ENCODE measurements at regions not wholly inside any gene's neighbourhood (a gene's known extent, or its start where the extent isn't known, plus 50 kb on each side); places are given as distances from the start of the nearest gene placed in this dataset.

GRCh38 chr12:77571127-77571526, 259.6 kb upstream of the NAV3 start:
- no peaks in the 10 kb centered on the region for H3K4me1 ChIP-seq (ENCODE audit: control insufficient read depth, insufficient read depth, low read length)
- no peak overlapping the region for H3K4me3 ChIP-seq
- no peaks in the 10 kb centered on the region for H3K79me2 ChIP-seq (ENCODE audit: control insufficient read depth, insufficient read depth, low read length)
- no peaks in the 10 kb centered on the region for H3K9me3 ChIP-seq (replicated peaks; ENCODE audit: control insufficient read depth, insufficient read depth, low read length)
- SMC1A ChIA-PET (ENCODE audit: uncharacterized antibody, unreplicated experiment), result no interaction called here
- no peaks in the 10 kb centered on the region for H3K36me3 ChIP-seq (ENCODE audit: control insufficient read depth in 2 of 2, insufficient read depth in 2 of 2, low read length in 1 of 2)
- POLR2A ChIA-PET, result no interaction called here
- no peaks in the 10 kb centered on the region for H4K20me1 ChIP-seq (ENCODE audit: control insufficient read depth, insufficient read depth)
- no peak overlapping the region for H3K4me2 ChIP-seq (ENCODE audit: control insufficient read depth, insufficient read depth)
- DNase-seq (ENCODE audit: low read depth, low spot score) (no peak), ATAC-seq (no peak), FAIRE-seq (no peak)
- no peak overlapping the region for H3K9ac ChIP-seq (ENCODE audit: control insufficient read depth, insufficient read depth, low read length)
- no peak overlapping the region for H3K27ac ChIP-seq (ENCODE audit: control insufficient read depth, insufficient read depth)
- no peaks in the 10 kb centered on the region for H3K27me3 ChIP-seq (replicated peaks in 1 of 2; ENCODE audit: control insufficient read depth in 2 of 2, insufficient read depth in 2 of 2, low read length in 1 of 2)
- WGBS (ENCODE audit: insufficient coverage, insufficient replicate concordance, low lambda C conversion rate, missing lambda C conversion rate), result 30% methylated on average over 4 of the region's 4 CpGs
- H2AFZ ChIP-seq (ENCODE audit: control insufficient read depth, low read depth, low read length), result no peak overlapping the region
- in situ Hi-C loops (cut with MboI), result no loop called here
- BruUV-seq (replicated peaks), result no TSS peak
- intact Hi-C loops (cut with micrococcal nuclease; ENCODE audit: unreplicated experiment), result no loop called here
- CTCF ChIA-PET, result no interaction called here
- RAD21 ChIA-PET (ENCODE audit: unreplicated experiment), result no interaction called here
- TF ChIP-seq NRF1 (conservative IDR thresholded peaks at IDR 0.05; ENCODE audit: low read depth, low read length) (no peak), ATF2 (IDR thresholded peaks at IDR 0.05; ENCODE audit: low read length) (no peak)

DNA sequence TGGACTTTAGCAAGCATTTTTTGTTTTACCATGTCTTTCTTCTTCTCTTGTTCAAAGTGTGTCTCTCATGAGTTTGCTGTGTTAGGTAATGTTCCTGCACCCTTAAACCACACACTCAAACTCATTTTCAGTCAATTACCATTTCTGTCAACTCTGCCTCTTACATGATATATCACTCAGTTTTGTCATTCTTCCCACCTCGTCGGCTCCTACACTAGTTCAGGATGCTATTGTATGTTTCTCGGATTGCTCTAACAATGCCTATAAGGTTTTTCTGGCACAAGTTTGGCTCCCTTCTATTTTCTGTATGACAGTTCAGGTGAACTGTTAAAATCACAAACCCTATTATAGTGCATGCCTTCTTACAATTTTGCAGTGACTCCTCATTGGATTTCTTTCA, 260.8 kb upstream of the NAV3 start:
- Histone ChIP-seq H3K9me3 (replicated peaks; ENCODE audit: control insufficient read depth, insufficient read depth, low read length) (no peaks in the 10 kb centered on the region), H4K20me1 (ENCODE audit: control insufficient read depth, insufficient read depth) (no peaks in the 10 kb centered on the region), H3K4me1 (ENCODE audit: control insufficient read depth, insufficient read depth, low read length) (no peaks in the 10 kb centered on the region), H3K9ac (ENCODE audit: control insufficient read depth, insufficient read depth, low read length) (no peak overlapping the region), H3K36me3 (ENCODE audit: control insufficient read depth in 2 of 2, insufficient read depth in 2 of 2, low read length in 1 of 2) (no peaks in the 10 kb centered on the region), H2AFZ (ENCODE audit: control insufficient read depth, low read depth, low read length) (no peak overlapping the region), H3K27me3 (replicated peaks in 1 of 2; ENCODE audit: control insufficient read depth in 2 of 2, insufficient read depth in 2 of 2, low read length in 1 of 2) (no peaks in the 10 kb centered on the region), H3K27ac (ENCODE audit: control insufficient read depth, insufficient read depth) (no peak overlapping the region), H3K4me2 (ENCODE audit: control insufficient read depth, insufficient read depth) (no peak overlapping the region), H3K4me3 (no peak overlapping the region), H3K79me2 (ENCODE audit: control insufficient read depth, insufficient read depth, low read length) (no peaks in the 10 kb centered on the region)
- in situ Hi-C loops (cut with MboI), result no loop called here
- no peak for FAIRE-seq
- ATAC-seq, result no peak
- TF ChIP-seq MTA3 (IDR thresholded peaks at IDR 0.05; ENCODE audit: borderline replicate concordance, low read length), result no peak
- POLR2A ChIA-PET, result no interaction called here
- intact Hi-C loops (cut with micrococcal nuclease; ENCODE audit: unreplicated experiment), result no loop called here
- CTCF ChIA-PET, result no interaction called here
- SMC1A ChIA-PET (ENCODE audit: uncharacterized antibody, unreplicated experiment), result no interaction called here
- no TSS peak for BruUV-seq (replicated peaks)
- no peak for DNase-seq (ENCODE audit: low read depth, low spot score)
- RAD21 ChIA-PET (ENCODE audit: unreplicated experiment), result no interaction called here
- 40% methylated on average over 3 of the region's 3 CpGs for WGBS (ENCODE audit: insufficient coverage, insufficient replicate concordance, low lambda C conversion rate, missing lambda C conversion rate)

All from GM12878 (cell line).